Activated CD4-positive, alpha-beta T cell treated with anti-CD3 and anti-CD28 coated beads, Interleukin-10, Interleukin-2, amounts not matched to agents 100 ng/mL and 50 ng/mL, durations not matched to agents 16 hours and 8 hours (primary cell): ENCODE measurements at regions not wholly inside any gene's neighbourhood (a gene's known extent, or its start where the extent isn't known, plus 50 kb on each side); places are given as distances from the start of the nearest gene placed in this dataset.
"Not testable (repeated sequence)": the region's sequence is repeated elsewhere in the genome, so short reads cannot be mapped to it uniquely, and the experiment has no call there.

Experiments
- DNase-seq: peaks from one replicate; pipeline ENCODE4 v3.0.0-alpha.2; 2020

- DNase-seq: no peak
Measured at GRCh38 chr2:153299809-153300208, 178.8 kb downstream of the RPRM start.

GRCh38 chr2:153299217-153299616 lies 179.3 kb downstream of the RPRM start:
- DNase-seq: no peak

- DNase-seq: no peak
Measured at GRCh38 chr2:153294199-153294786, 184.3 kb downstream of the RPRM start.

- DNase-seq: no peak
Measured at GRCh38 chr2:153291718-153292117, 186.8 kb downstream of the RPRM start.

GRCh38 chr2:153287109-153287801 lies 191.3 kb downstream of the RPRM start:
- peak; percentile 5 for DNase-seq

- DNase-seq: no peak
Measured at GRCh38 chr2:153268941-153269461, 209.6 kb downstream of the RPRM start.

GRCh38 chr2:153256876-153257275 lies 221.7 kb downstream of the RPRM start:
- not testable (repeated sequence) for DNase-seq

GRCh38 chr2:153246636-153247035 lies 231.9 kb downstream of the RPRM start:
- not testable (repeated sequence) for DNase-seq

GRCh38 chr2:153235516-153235915 lies 243.0 kb downstream of the RPRM start:
- DNase-seq: peak; percentile 64

- DNase-seq: peak; percentile 13
Measured at GRCh38 chr2:153232464-153232863, 246.1 kb downstream of the RPRM start.

- DNase-seq: no peak
Measured at GRCh38 chr2:153230977-153231376, 247.6 kb downstream of the RPRM start.

GRCh38 chr2:153228904-153229303 lies 249.7 kb downstream of the RPRM start:
- DNase-seq: no peak

GRCh38 chr2:153227981-153228380 lies 250.6 kb downstream of the RPRM start:
- no peak for DNase-seq

GRCh38 chr2:153222231-153223165 lies 256.1 kb downstream of the RPRM start:
- no peak for DNase-seq

- no peak for DNase-seq
Measured at GRCh38 chr2:153221506-153221905, 257.1 kb downstream of the RPRM start.

- DNase-seq: no peak
Measured at GRCh38 chr2:153221087-153221486, 257.5 kb downstream of the RPRM start.

- DNase-seq: no peak
Measured at GRCh38 chr2:153218851-153219250, 259.7 kb downstream of the RPRM start.

GRCh38 chr2:153214337-153214736 lies 264.2 kb downstream of the RPRM start:
- DNase-seq: no peak

- DNase-seq: no peak
Measured at GRCh38 chr2:153213022-153213421, 265.5 kb downstream of the RPRM start.

- DNase-seq: no peak
Measured at GRCh38 chr2:153197402-153198386, 280.9 kb downstream of the RPRM start.

GRCh38 chr2:153196378-153197058 lies 282.0 kb downstream of the RPRM start:
- no peak for DNase-seq

GRCh38 chr2:153195342-153195741 lies 283.2 kb downstream of the RPRM start:
- DNase-seq: no peak
